ENCODE measurements at regions not wholly inside any gene's neighbourhood (a gene's known extent, or its start where the extent isn't known, plus 50 kb on each side); places are given as distances from the start of the nearest gene placed in this dataset.

DNA sequence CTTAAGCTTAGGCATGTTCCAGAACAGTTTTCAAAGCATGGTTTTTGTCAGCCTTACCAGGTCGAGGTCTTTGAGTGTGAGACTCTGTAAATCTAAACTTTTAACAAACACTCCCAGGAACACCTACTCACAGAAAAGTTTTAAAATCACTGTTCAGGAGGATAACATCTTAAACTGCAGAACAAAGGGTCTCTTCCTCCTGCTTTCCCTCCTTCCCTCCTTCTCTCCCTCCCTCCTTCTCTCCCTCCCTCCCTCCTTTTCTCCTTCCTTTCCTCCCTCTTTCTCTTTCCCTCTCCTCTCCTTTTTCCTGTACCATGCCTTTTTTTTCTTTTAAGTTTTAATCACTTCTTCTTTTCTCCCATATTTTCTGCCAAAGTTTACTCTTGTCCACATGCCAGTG lies 153.5 kb upstream of the MAF start:
- TF ChIP-seq POLR2AphosphoS5 (IDR thresholded peaks at IDR 0.05; ENCODE audit: borderline replicate concordance, low read depth, low read length) (no peak), EZH2 (IDR thresholded peaks at IDR 0.05) (no peak)
